ENCODE measurements at regions not wholly inside any gene's neighbourhood (a gene's known extent, or its start where the extent isn't known, plus 50 kb on each side); places are given as distances from the start of the nearest gene placed in this dataset.

GRCh38 chr10:61338146-61338545 is 115.0 kb downstream of the TMEM26 start:
- TF ChIP-seq, protein P1, sequence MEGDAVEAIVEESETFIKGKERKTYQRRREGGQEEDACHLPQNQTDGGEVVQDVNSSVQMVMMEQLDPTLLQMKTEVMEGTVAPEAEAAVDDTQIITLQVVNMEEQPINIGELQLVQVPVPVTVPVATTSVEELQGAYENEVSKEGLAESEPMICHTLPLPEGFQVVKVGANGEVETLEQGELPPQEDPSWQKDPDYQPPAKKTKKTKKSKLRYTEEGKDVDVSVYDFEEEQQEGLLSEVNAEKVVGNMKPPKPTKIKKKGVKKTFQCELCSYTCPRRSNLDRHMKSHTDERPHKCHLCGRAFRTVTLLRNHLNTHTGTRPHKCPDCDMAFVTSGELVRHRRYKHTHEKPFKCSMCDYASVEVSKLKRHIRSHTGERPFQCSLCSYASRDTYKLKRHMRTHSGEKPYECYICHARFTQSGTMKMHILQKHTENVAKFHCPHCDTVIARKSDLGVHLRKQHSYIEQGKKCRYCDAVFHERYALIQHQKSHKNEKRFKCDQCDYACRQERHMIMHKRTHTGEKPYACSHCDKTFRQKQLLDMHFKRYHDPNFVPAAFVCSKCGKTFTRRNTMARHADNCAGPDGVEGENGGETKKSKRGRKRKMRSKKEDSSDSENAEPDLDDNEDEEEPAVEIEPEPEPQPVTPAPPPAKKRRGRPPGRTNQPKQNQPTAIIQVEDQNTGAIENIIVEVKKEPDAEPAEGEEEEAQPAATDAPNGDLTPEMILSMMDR (conservative IDR thresholded peaks at IDR 0.05; ENCODE audit: low read depth, low read length): no peak
- TF ChIP-seq EZH2 (IDR thresholded peaks at IDR 0.05; ENCODE audit: borderline replicate concordance, low read depth, low read length, poor library complexity, severe bottlenecking): no peak
